ENCODE measurements at regions not wholly inside any gene's neighbourhood (a gene's known extent, or its start where the extent isn't known, plus 50 kb on each side); places are given as distances from the start of the nearest gene placed in this dataset.

- TF ChIP-seq CTCF (conservative IDR thresholded peaks at IDR 0.05; ENCODE audit: low read depth, low read length): no peak
- TF ChIP-seq EZH2 (IDR thresholded peaks at IDR 0.05; ENCODE audit: borderline replicate concordance, low read depth, low read length, poor library complexity, severe bottlenecking): no peak
These were observed 1587.7 kb downstream of the AMY1C start for GRCh38 chr1:105337420-105337819.

Measured in A673 (cell line).